Psoas muscle (tissue), 7 donors: ENCODE measurements at regions not wholly inside any gene's neighbourhood (a gene's known extent, or its start where the extent isn't known, plus 50 kb on each side); places are given as distances from the start of the nearest gene placed in this dataset.

Source experiments
- ATAC-seq, 4 donors: fragments of 200-7000 bp; cut with Tn5 transposase; one replicate each; pipeline ENCODE4 v1.9.1; 2020; ENCODE audit warnings: moderate library complexity in 3 of 4, mild to moderate bottlenecking in 2 of 4
- DNase-seq, 2 donors: peaks; one replicate each; pipeline ENCODE4 v3.0.0-alpha.2; 2020
- H3K27ac ChIP-seq: fragments of 200-600 bp; one replicate; pipeline ENCODE4 v1.8.0; 2022
- H3K27me3 ChIP-seq, 3 donors: fragments of 200-600 bp in 1 of 3; one replicate each; pipeline versions ENCODE4 v1.6.1 to v1.8.0; 2013 to 2022; ENCODE audit warnings: low read length in 2 of 3, mild to moderate bottlenecking in 2 of 3, moderate library complexity in 1 of 3; ENCODE audit not compliant: insufficient read depth in 3 of 3
- H3K36me3 ChIP-seq, 2 donors: fragments of 200-600 bp in 1 of 2; one replicate each; pipeline versions ENCODE4 v1.6.1 to v1.8.0; 2013 to 2022; ENCODE audit warnings: low read depth in 1 of 2, mild to moderate bottlenecking in 1 of 2, moderate library complexity in 1 of 2; ENCODE audit not compliant: insufficient read depth in 1 of 2
- H3K4me1 ChIP-seq: fragments of 200-600 bp; one replicate; pipeline ENCODE4 v1.8.0; 2022
- H3K4me3 ChIP-seq: fragments of 200-600 bp; one replicate; pipeline ENCODE4 v1.8.0; 2022; ENCODE audit warnings: mild to moderate bottlenecking
- H3K9me3 ChIP-seq: fragments of 200-600 bp; one replicate; pipeline ENCODE4 v1.8.0; 2022
- WGBS, 3 donors: extraction: QIAGEN DNeasy Blood & Tissue Kit; methylation state at CpG; one replicate each; pipeline versions ENCODE4 v1.1.6 to v1.1.7; 2013; 5-methylcytosine and 5-hydroxymethylcytosine counted together
- intact Hi-C, 2 donors: fragments of 100-400 bp; cut with DNase I; formaldehyde crosslinking; loops; one replicate each; pipeline versions ENCODE4 v1.11.0 to v1.14.2; 2022
- TF ChIP-seq, protein P1 (sequence below): fragments of 200-600 bp; IDR thresholded peaks from one replicate; pipeline ENCODE4 v1.8.0; 2022; ENCODE audit warnings: antibody characterized with exemption
- donor health status: healthy with polysubstance abuse.
- donor health status: DM: no; HTN: no; CAD: no; lungs with moderate emphysema.
- donor health status: Bipolar disorder and iron deficiency.
- donor health status: healthy.
- donor health status: DM: yes; HTN: yes; CAD: no.
- donor health status: DM: no; HTN: no; CAD: no.
- donor health status: DM: yes; HTN: yes; CAD: no.

DNA sequence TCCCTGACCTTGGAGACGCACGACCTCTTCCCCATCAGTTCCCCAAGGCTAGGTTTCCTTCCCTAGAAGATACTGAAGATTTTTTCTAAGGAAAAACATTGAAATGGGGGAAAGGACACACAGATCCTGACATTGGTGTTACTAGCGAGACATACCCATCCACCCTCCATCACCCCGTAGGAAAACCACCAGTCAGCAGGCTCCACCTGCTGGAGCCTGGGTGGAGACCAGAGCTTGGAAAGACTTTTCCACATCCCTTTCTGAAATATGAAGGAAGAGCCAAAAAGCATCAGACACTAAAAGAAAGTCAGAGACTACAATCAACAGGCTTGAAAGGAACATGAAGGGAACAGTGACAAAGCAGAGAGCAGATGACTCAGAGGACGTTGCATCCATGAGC, 638.0 kb downstream of the IRX1 start:
- no peaks in the 10 kb centered on the region for H3K36me3 ChIP-seq
- TF ChIP-seq, protein P1, sequence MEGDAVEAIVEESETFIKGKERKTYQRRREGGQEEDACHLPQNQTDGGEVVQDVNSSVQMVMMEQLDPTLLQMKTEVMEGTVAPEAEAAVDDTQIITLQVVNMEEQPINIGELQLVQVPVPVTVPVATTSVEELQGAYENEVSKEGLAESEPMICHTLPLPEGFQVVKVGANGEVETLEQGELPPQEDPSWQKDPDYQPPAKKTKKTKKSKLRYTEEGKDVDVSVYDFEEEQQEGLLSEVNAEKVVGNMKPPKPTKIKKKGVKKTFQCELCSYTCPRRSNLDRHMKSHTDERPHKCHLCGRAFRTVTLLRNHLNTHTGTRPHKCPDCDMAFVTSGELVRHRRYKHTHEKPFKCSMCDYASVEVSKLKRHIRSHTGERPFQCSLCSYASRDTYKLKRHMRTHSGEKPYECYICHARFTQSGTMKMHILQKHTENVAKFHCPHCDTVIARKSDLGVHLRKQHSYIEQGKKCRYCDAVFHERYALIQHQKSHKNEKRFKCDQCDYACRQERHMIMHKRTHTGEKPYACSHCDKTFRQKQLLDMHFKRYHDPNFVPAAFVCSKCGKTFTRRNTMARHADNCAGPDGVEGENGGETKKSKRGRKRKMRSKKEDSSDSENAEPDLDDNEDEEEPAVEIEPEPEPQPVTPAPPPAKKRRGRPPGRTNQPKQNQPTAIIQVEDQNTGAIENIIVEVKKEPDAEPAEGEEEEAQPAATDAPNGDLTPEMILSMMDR = no peak
- intact Hi-C loops = no loop called here
- no peak for ATAC-seq
- no peak overlapping the region for H3K4me3 ChIP-seq
- peaks cover 0 to 3% (median 2%) of the 10 kb centered on the region in 3 donors for H3K27me3 ChIP-seq
- H3K4me1 ChIP-seq = no peaks in the 10 kb centered on the region
- H3K27ac ChIP-seq = no peak overlapping the region
- 64 to 71% (median 68%) methylated on average over 5 of the region's 5 CpGs for WGBS, 3 donors
- H3K9me3 ChIP-seq = no peaks in the 10 kb centered on the region
- no peak for DNase-seq

DNA sequence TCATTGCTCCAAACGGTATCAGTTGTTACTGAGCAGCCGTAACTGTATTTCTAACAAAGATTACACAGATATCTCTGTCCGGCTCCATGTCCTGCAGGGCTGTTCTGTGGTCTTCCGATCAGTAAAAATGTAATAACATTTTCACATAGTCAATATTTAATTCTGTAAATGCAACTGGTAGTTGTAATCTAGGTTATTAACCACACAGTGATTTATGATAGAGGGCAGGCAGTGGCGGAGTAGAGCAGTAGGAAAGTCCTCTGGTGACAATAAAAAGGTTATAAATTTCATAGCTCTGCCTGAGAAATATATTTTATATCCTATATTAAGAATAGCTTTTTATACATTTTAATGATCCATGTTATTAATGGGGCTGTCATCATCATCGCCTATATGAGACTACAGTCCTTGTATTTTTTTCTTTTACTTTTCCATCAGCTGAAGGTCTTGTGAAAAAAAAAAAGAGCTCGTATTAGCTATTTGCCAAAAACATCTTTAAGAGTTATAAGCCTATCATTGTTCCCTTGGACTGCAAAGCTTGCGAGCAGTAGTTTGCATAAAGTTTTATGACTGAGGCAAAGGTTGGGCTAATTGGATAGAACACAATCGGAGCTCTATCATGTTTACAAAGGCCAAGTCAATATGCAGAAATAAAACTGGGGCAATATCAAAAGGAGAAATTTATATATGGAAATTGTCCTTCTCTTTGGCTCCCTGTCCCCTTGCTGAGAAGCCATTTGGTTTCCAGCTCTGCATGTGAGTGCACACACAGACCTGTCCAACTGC, 648.0 kb downstream of the IRX1 start:
- intact Hi-C loops = no loop called here
- no peaks in the 10 kb centered on the region for H3K9me3 ChIP-seq
- no peaks in the 10 kb centered on the region for H3K27me3 ChIP-seq
- 63 to 69% (median 66%) methylated on average over 9 of the region's 9 CpGs for WGBS, 3 donors
- no peak overlapping the region for H3K27ac ChIP-seq
- H3K4me1 ChIP-seq = no peaks in the 10 kb centered on the region
- ATAC-seq = no peak
- no peaks in the 10 kb centered on the region for H3K36me3 ChIP-seq
- no peak for DNase-seq
- H3K4me3 ChIP-seq = no peak overlapping the region
- TF ChIP-seq, protein P1 = no peak

DNA sequence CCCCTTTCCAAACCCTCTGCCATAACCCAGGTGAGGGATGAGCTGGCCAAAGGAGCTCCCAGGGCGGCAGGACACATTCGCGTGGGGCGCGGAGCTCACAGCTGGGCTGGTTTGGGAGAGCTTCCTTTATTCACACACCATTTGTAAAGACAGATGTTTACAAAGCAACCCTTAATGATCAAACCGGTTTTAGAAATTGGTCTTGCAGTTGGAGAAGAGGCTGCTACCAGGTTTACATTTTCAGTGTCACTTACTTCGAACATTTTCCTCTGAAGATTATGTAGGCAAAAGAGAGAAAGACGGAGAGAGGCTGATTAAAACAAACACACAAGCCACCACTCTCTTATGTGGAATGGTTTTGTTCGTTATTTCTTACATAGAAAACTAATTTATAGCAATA, 648.7 kb downstream of the IRX1 start:
- ATAC-seq (no peak), DNase-seq (no peak)
- Histone ChIP-seq H3K27ac (no peak overlapping the region), H3K36me3 (no peaks in the 10 kb centered on the region), H3K4me1 (no peaks in the 10 kb centered on the region), H3K9me3 (no peaks in the 10 kb centered on the region), H3K4me3 (no peak overlapping the region), H3K27me3 (no peaks in the 10 kb centered on the region)
- TF ChIP-seq, protein P1 = no peak
- intact Hi-C loops = no loop called here
- 72 to 78% (median 77%) methylated on average over 9 of the region's 9 CpGs for WGBS, 3 donors

DNA sequence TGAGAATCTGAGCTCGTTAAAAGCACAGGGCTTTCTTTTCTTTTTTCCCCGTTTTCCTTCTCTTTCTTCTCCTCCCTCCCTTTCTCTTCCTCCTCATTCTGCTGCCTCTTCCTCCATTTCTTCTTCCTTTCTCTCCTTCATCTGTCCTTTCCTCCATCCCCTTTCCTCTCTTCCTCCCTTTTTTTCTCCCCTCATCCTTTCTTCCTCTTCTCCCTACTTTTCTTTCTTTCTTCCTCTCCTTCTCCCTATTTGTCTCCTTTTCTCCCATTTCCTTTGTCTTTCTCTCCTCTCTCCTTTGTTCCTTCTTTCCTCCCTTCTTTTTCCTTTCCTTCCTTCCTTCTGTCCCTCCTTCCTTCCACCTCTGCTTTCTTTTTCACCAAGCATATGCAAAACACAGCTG, 649.4 kb downstream of the IRX1 start:
- no peaks in the 10 kb centered on the region for H3K27me3 ChIP-seq
- WGBS, 3 donors = 70 to 82% (median 73%) methylated on average over 2 of the region's 2 CpGs
- intact Hi-C loops = no loop called here
- ATAC-seq (no peak), DNase-seq (no peak)
- no peaks in the 10 kb centered on the region for H3K4me1 ChIP-seq
- no peak overlapping the region for H3K4me3 ChIP-seq
- no peak overlapping the region for H3K27ac ChIP-seq
- no peaks in the 10 kb centered on the region for H3K9me3 ChIP-seq
- H3K36me3 ChIP-seq = no peaks in the 10 kb centered on the region
- TF ChIP-seq, protein P1 = no peak

DNA sequence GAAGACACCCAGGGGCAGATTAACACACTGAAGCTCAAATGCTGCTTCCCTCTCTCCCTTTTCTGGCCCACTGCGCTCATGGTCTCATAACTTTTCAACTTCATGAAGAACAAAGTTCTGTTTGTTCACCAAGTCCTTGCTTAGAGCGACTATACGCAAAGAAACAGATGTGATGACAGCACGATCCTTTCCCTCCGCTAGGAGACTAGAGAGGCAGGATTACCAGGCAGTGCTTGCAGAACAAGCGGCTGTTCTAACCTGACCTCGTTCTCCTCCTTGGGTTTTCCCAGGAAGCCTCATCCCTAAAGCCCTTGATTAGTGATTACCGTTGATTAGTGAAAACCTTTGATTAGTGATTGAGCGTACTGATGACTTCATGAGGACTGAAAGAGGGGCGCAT, 649.9 kb downstream of the IRX1 start:
- Histone ChIP-seq H3K4me1 (no peaks in the 10 kb centered on the region), H3K4me3 (no peak overlapping the region), H3K27me3 (no peaks in the 10 kb centered on the region), H3K36me3 (no peaks in the 10 kb centered on the region), H3K27ac (no peak overlapping the region), H3K9me3 (no peaks in the 10 kb centered on the region)
- intact Hi-C loops = no loop called here
- TF ChIP-seq, protein P1 = no peak
- WGBS, 3 donors = 70 to 72% (median 70%) methylated on average over 10 of the region's 10 CpGs
- DNase-seq (no peak), ATAC-seq (no peak)
